Neutrophil (primary cell): ENCODE measurements at regions not wholly inside any gene's neighbourhood (a gene's known extent, or its start where the extent isn't known, plus 50 kb on each side); places are given as distances from the start of the nearest gene placed in this dataset.
"Not testable (repeated sequence)": the region's sequence is repeated elsewhere in the genome, so short reads cannot be mapped to it uniquely, and the experiment has no call there.

ENCODE experiments used
- H3K27ac ChIP-seq: fragments of 200-600 bp; sonication (generic); 2 replicates; pipeline ENCODE4 v1.5.1; 2016; ENCODE audit warnings: mild to moderate bottlenecking, moderate library complexity
- H3K27me3 ChIP-seq: fragments of 200-600 bp; sonication (generic); 2 replicates; pipeline ENCODE4 v1.6.0; 2016; ENCODE audit warnings: mild to moderate bottlenecking
- H3K36me3 ChIP-seq: fragments of 200-600 bp; sonication (generic); 2 replicates; pipeline ENCODE4 v1.5.1; 2017
- H3K4me1 ChIP-seq, 2 experiments: fragments of 200-600 bp in 1 of 2; sonication (generic) in 1 of 2; 1 replicate in 1 of 2; 2 replicates in 1 of 2; pipeline versions ENCODE4 v1.5.1 to v1.6.1; 2013 to 2016; ENCODE audit warnings: low read depth in 1 of 2, low read length in 1 of 2, mild to moderate bottlenecking in 1 of 2, moderate library complexity in 1 of 2; ENCODE audit not compliant: control insufficient read depth in 1 of 2, insufficient read depth in 1 of 2
- H3K4me3 ChIP-seq, 2 experiments: fragments of 200-600 bp in 1 of 2; sonication (generic) in 1 of 2; 1 replicate in 1 of 2; 2 replicates in 1 of 2; pipeline ENCODE4 v1.5.1; 2013 to 2016; ENCODE audit warnings: low read depth in 1 of 2, low read length in 1 of 2, mild to moderate bottlenecking in 1 of 2, moderate library complexity in 1 of 2
- H3K9me3 ChIP-seq: fragments of 200-600 bp; sonication (generic); 2 replicates; pipeline ENCODE4 v1.5.1; 2016
- CTCF ChIP-seq: fragments of 200-600 bp; sonication (generic); IDR thresholded peaks from 2 replicates; pipeline ENCODE4 v1.5.1; 2016; ENCODE audit warnings: antibody characterized with exemption

GRCh38 chr2:16240402-16240801, 300.1 kb downstream of the MYCN start:
- Histone ChIP-seq H3K27ac (no peak overlapping the region), H3K36me3 (no peaks in the 10 kb centered on the region), H3K27me3 (no peaks in the 10 kb centered on the region), H3K4me1 (no peaks in the 10 kb centered on the region), H3K4me3 (no peak overlapping the region), H3K9me3 (no peaks in the 10 kb centered on the region)
- no peak for TF ChIP-seq CTCF

- H3K27me3 ChIP-seq: no peaks in the 10 kb centered on the region
- no peaks in the 10 kb centered on the region for H3K36me3 ChIP-seq
- H3K4me3 ChIP-seq: no peak overlapping the region
- no peak for TF ChIP-seq CTCF
- H3K9me3 ChIP-seq: no peaks in the 10 kb centered on the region
- no peaks in the 10 kb centered on the region for H3K4me1 ChIP-seq
- no peak overlapping the region for H3K27ac ChIP-seq
Observed at GRCh38 chr2:16239296-16239850, 299.0 kb downstream of the MYCN start.

- H3K27me3 ChIP-seq: no peaks in the 10 kb centered on the region
- H3K27ac ChIP-seq: no peak overlapping the region
- H3K9me3 ChIP-seq: no peaks in the 10 kb centered on the region
- no peaks in the 10 kb centered on the region for H3K36me3 ChIP-seq
- no peak overlapping the region for H3K4me3 ChIP-seq
- no peaks in the 10 kb centered on the region for H3K4me1 ChIP-seq
- no peak for TF ChIP-seq CTCF
Observed at GRCh38 chr2:16238786-16239185, 298.4 kb downstream of the MYCN start.

GRCh38 chr2:16238001-16238761, 297.8 kb downstream of the MYCN start:
- Histone ChIP-seq H3K9me3 (no peaks in the 10 kb centered on the region), H3K36me3 (no peaks in the 10 kb centered on the region), H3K4me1 (no peaks in the 10 kb centered on the region), H3K27me3 (no peaks in the 10 kb centered on the region), H3K27ac (no peak overlapping the region), H3K4me3 (no peak overlapping the region)
- no peak for TF ChIP-seq CTCF

- Histone ChIP-seq H3K36me3 (no peaks in the 10 kb centered on the region), H3K27me3 (no peaks in the 10 kb centered on the region)
Observed at GRCh38 chr2:16235747-16236146, 295.4 kb downstream of the MYCN start.

GRCh38 chr2:16235291-16235690, 294.9 kb downstream of the MYCN start:
- H3K36me3 ChIP-seq, H3K27ac ChIP-seq, H3K4me3 ChIP-seq, H3K27me3 ChIP-seq, H3K4me1 ChIP-seq, H3K9me3 ChIP-seq: not testable (repeated sequence)

More at GRCh38 chr2:16235747-16236146, 295.4 kb downstream of the MYCN start:
- Histone ChIP-seq H3K4me1 (no peaks in the 10 kb centered on the region), H3K4me3 (no peak overlapping the region), H3K9me3 (no peaks in the 10 kb centered on the region), H3K27ac (no peak overlapping the region)
- TF ChIP-seq CTCF: no peak
